ENCODE measurements at regions not wholly inside any gene's neighbourhood (a gene's known extent, or its start where the extent isn't known, plus 50 kb on each side); places are given as distances from the start of the nearest gene placed in this dataset.

- TF ChIP-seq, protein P1, sequence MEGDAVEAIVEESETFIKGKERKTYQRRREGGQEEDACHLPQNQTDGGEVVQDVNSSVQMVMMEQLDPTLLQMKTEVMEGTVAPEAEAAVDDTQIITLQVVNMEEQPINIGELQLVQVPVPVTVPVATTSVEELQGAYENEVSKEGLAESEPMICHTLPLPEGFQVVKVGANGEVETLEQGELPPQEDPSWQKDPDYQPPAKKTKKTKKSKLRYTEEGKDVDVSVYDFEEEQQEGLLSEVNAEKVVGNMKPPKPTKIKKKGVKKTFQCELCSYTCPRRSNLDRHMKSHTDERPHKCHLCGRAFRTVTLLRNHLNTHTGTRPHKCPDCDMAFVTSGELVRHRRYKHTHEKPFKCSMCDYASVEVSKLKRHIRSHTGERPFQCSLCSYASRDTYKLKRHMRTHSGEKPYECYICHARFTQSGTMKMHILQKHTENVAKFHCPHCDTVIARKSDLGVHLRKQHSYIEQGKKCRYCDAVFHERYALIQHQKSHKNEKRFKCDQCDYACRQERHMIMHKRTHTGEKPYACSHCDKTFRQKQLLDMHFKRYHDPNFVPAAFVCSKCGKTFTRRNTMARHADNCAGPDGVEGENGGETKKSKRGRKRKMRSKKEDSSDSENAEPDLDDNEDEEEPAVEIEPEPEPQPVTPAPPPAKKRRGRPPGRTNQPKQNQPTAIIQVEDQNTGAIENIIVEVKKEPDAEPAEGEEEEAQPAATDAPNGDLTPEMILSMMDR (IDR thresholded peaks at IDR 0.05), result no peak
- no peak for TF ChIP-seq POLR2A (IDR thresholded peaks at IDR 0.05)
Observed at GRCh38 chr12:46547421-46548354, 175.1 kb upstream of the SLC38A2 start.

All from body of pancreas (tissue), 4 donors.